Activated naive CD4-positive, alpha-beta T cell treated with anti-CD3 and anti-CD28 coated beads for 36 hours (primary cell): ENCODE measurements at regions not wholly inside any gene's neighbourhood (a gene's known extent, or its start where the extent isn't known, plus 50 kb on each side); places are given as distances from the start of the nearest gene placed in this dataset.
A peak's percentile ranks its signal among the peaks of the same experiment; 100 is the strongest.

Source experiments
- CTCF ChIA-PET: fragments of 350-600 bp; sonication (Branson Sonifier 250); formaldehyde crosslinking; loops from one replicate; lab custom pipeline; 2021; ENCODE audit warnings: antibody characterized with exemption; lab: Charles Lee
- DNase-seq: peaks from one replicate; pipeline ENCODE4 v3.0.0-alpha.2; 2020
- H3K27ac Mint-ChIP-seq: one replicate; pipeline ENCODE4 v1.8.0; 2021; ENCODE audit warnings: mild to moderate bottlenecking, mixed read lengths
- H3K27me3 Mint-ChIP-seq: one replicate; pipeline ENCODE4 v1.8.0; 2021; ENCODE audit warnings: low read depth, mixed read lengths
- H3K36me3 Mint-ChIP-seq: one replicate; pipeline ENCODE4 v1.8.0; 2021; ENCODE audit warnings: low read depth, mixed read lengths
- H3K4me1 Mint-ChIP-seq: one replicate; pipeline ENCODE4 v1.8.0; 2021; ENCODE audit warnings: low read depth, mixed read lengths
- H3K4me3 Mint-ChIP-seq: one replicate; pipeline ENCODE4 v1.8.0; 2021; ENCODE audit warnings: mild to moderate bottlenecking, moderate library complexity, mixed read lengths
- H3K9me3 Mint-ChIP-seq: one replicate; pipeline ENCODE4 v1.8.0; 2021; ENCODE audit warnings: mixed read lengths
- intact Hi-C: fragments of 100-400 bp; cut with micrococcal nuclease; formaldehyde crosslinking; loops from one replicate; pipeline ENCODE4 v1.15.1; 2023

DNA sequence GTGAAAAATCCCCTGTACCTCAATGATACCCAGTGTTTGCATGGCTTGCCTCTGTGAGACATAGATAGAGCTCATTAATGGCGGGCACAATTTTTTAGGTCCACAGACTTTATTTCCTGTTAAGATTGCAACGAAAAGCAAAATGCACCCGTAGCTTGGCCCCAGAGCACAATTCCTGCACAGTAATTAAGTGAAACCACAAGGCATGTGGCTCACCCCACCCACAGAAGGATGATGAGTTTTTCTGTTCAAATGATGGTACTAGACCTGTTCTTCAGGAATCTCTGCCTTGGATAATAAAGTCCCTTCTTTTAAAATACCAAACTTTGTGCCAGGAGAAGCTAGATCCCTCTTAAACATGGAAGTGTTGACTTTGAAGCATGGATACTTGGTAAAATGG lies 738.1 kb downstream of the QKI start:
- no peaks in the 10 kb centered on the region for H3K36me3 Mint-ChIP-seq
- DNase-seq, result no peak
- intact Hi-C loops, result no loop called here
- H3K4me3 Mint-ChIP-seq, result no peak overlapping the region
- H3K9me3 Mint-ChIP-seq, result peaks cover 1% of the 10 kb centered on the region
- CTCF ChIA-PET, result no interaction called here
- no peak overlapping the region for H3K27ac Mint-ChIP-seq
- no peaks in the 10 kb centered on the region for H3K4me1 Mint-ChIP-seq
- peaks cover 9% of the 10 kb centered on the region for H3K27me3 Mint-ChIP-seq

DNA sequence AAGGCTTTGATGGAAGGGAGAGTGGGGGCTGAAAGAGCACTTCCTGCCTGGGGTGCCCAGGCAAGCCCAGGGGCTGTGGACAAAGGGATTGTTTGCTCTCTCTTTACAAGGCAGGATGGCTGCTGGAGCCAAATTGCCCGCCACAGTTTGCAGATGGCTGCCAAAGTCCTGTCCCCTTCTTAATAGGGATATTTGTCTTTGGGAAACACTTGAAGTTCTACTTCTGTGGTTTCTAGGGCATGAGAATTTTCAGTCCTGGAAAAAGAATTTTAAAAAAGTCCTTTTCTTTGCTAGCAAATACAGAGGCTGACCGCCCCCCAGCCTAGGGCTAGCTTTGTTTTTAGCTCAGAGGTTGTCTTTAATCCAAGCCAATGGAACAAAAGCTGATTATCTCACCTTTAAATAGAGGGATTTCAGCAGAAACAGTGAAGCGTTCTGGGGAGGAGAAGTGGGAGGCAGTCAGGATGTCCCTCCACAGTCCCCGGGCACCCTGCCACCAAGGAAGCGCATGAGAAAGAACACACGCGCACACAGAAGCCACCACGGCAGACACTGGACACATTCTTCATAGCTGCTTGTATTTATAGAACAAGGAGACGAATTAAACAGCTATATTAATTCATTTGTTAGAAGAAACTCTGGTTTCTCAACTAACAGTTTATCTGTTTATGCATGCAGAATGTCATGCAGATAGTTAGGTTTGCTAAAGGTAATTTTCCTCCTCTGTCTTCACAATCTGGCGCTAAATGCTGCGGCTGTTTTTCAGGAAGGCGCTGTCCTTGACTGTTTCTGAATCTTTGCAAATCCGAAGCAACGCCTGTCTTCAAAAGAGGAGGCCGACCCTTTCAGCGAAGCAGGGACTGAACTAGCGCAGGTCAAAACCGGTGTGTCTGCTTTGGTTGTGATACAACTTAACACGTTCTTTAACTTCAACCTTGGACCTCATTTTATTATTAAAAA lies 736.9 kb downstream of the QKI start:
- Mint-ChIP-seq H3K9me3 (peaks cover 2% of the 10 kb centered on the region), H3K27me3 (peaks cover 9% of the 10 kb centered on the region), H3K36me3 (no peaks in the 10 kb centered on the region), H3K4me3 (no peak overlapping the region), H3K4me1 (no peaks in the 10 kb centered on the region), H3K27ac (peak overlapping the region; percentile 30)
- CTCF ChIA-PET, result no interaction called here
- DNase-seq, result no peak
- intact Hi-C loops, result no loop called here

DNA sequence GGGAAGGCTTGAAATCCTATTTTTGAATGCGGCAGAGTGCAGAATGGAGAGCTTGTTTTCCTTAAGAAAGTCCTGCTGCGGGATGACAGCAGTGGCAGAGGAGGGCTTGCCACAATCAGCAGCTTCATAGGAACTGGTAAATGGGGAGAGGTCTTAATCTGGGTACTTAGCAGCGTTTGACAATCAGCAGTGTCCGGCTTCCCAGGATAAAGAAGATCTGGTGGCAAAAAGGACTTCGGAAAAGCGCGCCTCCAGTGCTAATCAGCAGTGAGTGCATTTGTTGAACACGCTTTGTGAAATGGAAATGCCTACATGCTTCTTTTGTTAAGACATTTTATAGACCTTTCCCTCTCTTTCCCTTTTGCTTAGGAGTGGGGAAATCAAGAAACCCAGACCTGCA lies 735.7 kb downstream of the QKI start:
- Mint-ChIP-seq H3K27ac (no peak overlapping the region), H3K4me3 (no peak overlapping the region), H3K4me1 (no peaks in the 10 kb centered on the region), H3K27me3 (peaks cover 8% of the 10 kb centered on the region), H3K36me3 (no peaks in the 10 kb centered on the region), H3K9me3 (peaks cover 2% of the 10 kb centered on the region)
- CTCF ChIA-PET, result no interaction called here
- no peak for DNase-seq
- intact Hi-C loops, result no loop called here

DNA sequence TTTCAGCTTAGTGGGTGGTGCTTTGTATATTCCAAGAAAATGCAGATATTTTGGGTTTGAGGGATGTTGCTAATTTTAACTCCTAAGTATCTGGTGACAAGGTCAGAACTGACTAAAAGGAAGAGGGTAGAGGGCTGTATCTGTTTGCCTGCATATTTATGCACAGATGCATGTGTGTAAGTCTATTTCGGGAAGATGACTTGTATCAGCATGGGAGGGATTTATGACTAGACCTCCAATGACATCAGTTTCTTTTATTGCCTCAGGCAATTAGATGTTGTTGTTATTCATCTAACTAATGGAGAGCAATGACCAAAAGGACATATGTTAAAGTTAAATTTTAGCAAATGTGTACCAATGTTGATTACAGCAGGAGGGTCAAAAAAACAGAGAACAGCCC lies 734.3 kb downstream of the QKI start:
- intact Hi-C loops, result no loop called here
- no peak for DNase-seq
- no peak overlapping the region for H3K27ac Mint-ChIP-seq
- CTCF ChIA-PET, result no interaction called here
- no peaks in the 10 kb centered on the region for H3K27me3 Mint-ChIP-seq
- no peaks in the 10 kb centered on the region for H3K36me3 Mint-ChIP-seq
- peaks cover 4% of the 10 kb centered on the region for H3K9me3 Mint-ChIP-seq
- H3K4me3 Mint-ChIP-seq, result no peak overlapping the region
- H3K4me1 Mint-ChIP-seq, result no peaks in the 10 kb centered on the region

DNA sequence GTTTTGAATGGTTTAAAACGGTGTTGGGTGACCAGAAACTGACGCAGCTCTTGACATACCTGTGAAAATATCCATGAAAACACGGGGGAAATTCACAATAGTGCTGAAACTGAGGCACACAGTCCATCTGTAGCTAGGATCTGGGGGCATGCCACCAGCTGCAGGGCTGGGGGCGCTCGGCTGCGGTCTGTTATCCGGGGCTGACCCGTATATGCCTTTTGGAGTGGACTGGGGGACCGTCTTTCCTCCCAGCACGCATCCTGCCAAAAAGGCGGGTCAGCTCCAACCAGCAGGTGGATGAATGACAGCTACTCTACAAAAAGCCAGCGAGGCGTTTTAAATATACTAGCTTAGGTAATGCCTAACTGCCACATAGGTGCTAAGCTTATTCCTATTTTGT lies 729.8 kb downstream of the QKI start:
- no peaks in the 10 kb centered on the region for H3K27me3 Mint-ChIP-seq
- CTCF ChIA-PET, result no interaction called here

DNA sequence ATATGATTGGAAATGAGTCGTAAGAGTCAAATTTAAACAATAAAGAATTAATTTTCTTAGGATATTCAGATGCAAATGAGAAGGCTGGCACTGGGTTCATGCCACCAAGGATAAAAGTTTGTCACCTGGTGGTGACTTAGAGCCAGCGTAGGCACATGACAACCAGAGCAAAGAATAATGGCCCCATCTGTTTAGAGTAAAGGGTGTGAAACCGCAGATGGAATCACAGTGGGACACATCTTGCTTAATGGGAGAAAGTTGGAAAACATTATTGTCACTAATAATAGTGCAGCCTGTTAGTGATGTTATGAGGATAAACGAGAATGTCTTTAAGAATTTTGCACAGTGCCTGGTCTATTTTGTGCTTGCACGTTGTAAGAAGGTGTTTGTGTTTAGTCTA lies 727.8 kb downstream of the QKI start:
- Mint-ChIP-seq H3K4me3 (no peak overlapping the region), H3K36me3 (no peaks in the 10 kb centered on the region), H3K4me1 (no peaks in the 10 kb centered on the region), H3K27ac (no peak overlapping the region), H3K9me3 (peaks cover 2% of the 10 kb centered on the region), H3K27me3 (no peaks in the 10 kb centered on the region)
- no peak for DNase-seq
- CTCF ChIA-PET, result no interaction called here
- intact Hi-C loops, result no loop called here

More for the DNA sequence above, 729.8 kb downstream of the QKI start:
- Mint-ChIP-seq H3K36me3 (no peaks in the 10 kb centered on the region), H3K27ac (no peak overlapping the region), H3K4me3 (no peak overlapping the region), H3K9me3 (peaks cover 4% of the 10 kb centered on the region), H3K4me1 (no peaks in the 10 kb centered on the region)
- intact Hi-C loops, result no loop called here
- no peak for DNase-seq

DNA sequence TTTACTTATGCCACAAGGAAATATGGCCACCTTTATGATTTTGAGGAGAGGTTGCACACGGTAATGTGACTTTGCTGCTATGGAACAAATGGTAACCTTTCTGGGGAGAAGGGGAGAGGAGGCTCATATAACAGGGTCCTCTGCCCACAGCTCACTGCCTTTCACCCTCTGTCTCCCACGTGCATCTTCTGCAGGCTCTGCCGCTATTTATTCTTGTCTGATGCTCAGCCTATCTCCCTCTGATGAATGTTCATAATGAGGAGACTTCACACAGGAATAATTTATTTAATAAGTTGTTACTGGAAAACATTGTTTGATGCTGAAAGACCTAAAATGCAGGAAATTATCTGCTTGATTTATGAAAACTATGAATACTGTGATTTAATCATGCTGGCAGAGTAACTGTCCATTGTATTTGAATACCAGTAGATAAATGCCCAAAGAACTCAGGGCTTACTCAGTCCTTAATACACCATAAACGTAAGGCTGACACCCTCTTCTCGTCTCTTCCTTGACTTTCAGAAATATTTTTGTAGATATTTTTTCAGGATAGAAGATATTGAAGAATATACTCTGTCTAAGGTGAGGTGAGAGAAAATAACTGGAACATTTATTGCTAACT lies 721.1 kb downstream of the QKI start:
- CTCF ChIA-PET, result no interaction called here
- Mint-ChIP-seq H3K27me3 (no peaks in the 10 kb centered on the region), H3K4me3 (no peak overlapping the region), H3K36me3 (no peaks in the 10 kb centered on the region), H3K4me1 (no peaks in the 10 kb centered on the region), H3K9me3 (no peaks in the 10 kb centered on the region), H3K27ac (no peak overlapping the region)
- no peak for DNase-seq
- intact Hi-C loops, result no loop called here

DNA sequence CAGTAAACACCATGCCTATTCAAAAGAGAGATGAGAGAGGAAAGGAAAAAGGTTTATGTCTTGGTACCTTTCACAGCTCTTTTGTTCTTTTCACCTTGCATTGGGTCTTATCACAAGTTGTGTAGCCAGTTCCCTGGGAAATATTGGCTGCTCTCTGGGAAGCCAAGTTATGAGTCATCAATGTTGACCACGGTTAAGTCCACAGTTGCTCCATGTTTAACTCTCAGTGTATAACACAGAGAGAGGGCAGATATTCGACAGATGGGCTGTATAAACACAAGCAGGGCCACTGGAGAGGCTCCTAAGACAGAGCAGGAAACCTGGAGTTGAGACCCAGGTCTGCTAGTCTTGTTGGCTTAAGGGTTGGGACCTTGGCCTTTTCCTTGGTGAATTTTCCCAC lies 718.6 kb downstream of the QKI start:
- Mint-ChIP-seq H3K9me3 (no peaks in the 10 kb centered on the region), H3K36me3 (no peaks in the 10 kb centered on the region), H3K4me1 (no peaks in the 10 kb centered on the region), H3K27ac (no peak overlapping the region), H3K4me3 (no peak overlapping the region), H3K27me3 (no peaks in the 10 kb centered on the region)
- intact Hi-C loops, result no loop called here
- DNase-seq, result no peak
- CTCF ChIA-PET, result no interaction called here

DNA sequence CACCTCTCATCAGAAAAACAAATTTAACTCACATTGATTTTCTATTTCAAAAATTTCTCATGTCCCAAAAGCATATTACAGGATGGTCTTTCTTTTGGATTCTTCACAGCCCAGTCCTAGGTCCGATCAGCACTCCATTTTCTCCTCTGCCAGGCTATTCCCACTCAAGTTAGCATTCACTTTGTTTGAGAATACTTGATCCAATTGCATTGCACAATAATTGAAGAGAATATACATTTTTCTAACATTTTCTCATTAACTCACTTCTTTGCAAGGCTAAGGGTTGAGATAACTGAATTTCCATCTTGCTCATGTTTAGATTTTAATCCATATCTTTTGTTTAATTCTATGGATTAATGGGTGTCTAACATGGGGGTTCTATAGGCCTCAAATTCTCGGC lies 716.1 kb downstream of the QKI start:
- no peaks in the 10 kb centered on the region for H3K4me1 Mint-ChIP-seq
- CTCF ChIA-PET, result no interaction called here
- no peaks in the 10 kb centered on the region for H3K9me3 Mint-ChIP-seq
- H3K27me3 Mint-ChIP-seq, result peaks cover 3% of the 10 kb centered on the region
- H3K36me3 Mint-ChIP-seq, result no peaks in the 10 kb centered on the region
- intact Hi-C loops, result no loop called here
- no peak for DNase-seq
- H3K27ac Mint-ChIP-seq, result no peak overlapping the region
- H3K4me3 Mint-ChIP-seq, result no peak overlapping the region

DNA sequence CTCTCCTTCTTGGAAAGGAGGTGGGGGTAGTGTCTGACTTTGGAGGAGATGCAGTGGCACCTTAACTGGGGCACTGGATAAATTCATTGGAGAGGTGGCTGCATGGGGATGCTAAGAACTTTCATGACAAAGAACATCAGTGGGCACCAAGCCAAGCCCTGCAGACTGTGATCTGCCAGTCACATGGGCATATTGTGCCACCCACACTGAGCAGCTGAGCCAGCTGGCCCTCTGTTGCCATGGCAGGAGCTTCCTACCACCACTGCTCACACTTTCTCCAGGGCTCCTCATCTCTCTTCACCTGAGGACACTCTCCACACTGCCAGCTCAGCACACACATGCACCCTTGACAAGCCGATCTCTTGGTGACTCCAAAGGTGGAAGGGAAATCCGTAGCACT lies 715.6 kb downstream of the QKI start:
- Mint-ChIP-seq H3K27me3 (peaks cover 3% of the 10 kb centered on the region), H3K36me3 (no peaks in the 10 kb centered on the region), H3K27ac (no peak overlapping the region), H3K9me3 (no peaks in the 10 kb centered on the region), H3K4me1 (no peaks in the 10 kb centered on the region), H3K4me3 (no peak overlapping the region)
- CTCF ChIA-PET, result no interaction called here
- intact Hi-C loops, result no loop called here
- no peak for DNase-seq

DNA sequence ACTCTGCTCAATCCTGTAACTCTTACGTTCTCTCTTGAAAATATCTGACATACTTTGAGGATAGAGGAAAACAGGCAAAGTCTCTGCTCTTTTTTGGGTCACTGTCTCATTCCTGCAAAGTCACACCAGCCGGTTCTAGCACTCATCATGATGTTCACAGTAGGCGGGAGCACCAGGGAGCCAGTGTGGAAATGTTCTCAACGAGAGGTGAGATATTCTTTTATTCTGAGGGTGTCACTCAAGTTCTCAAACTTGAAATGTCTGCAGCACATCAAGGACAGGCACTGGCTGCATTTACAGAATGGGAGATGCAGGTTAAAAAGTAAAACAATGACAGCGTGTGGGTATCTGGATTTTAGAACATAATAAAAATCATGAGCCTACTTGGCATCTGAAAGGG lies 714.7 kb downstream of the QKI start:
- DNase-seq, result no peak
- no peak overlapping the region for H3K27ac Mint-ChIP-seq
- no peaks in the 10 kb centered on the region for H3K4me1 Mint-ChIP-seq
- intact Hi-C loops, result no loop called here
- no peaks in the 10 kb centered on the region for H3K36me3 Mint-ChIP-seq
- no peaks in the 10 kb centered on the region for H3K9me3 Mint-ChIP-seq
- CTCF ChIA-PET, result no interaction called here
- H3K4me3 Mint-ChIP-seq, result no peak overlapping the region
- H3K27me3 Mint-ChIP-seq, result peaks cover 3% of the 10 kb centered on the region

DNA sequence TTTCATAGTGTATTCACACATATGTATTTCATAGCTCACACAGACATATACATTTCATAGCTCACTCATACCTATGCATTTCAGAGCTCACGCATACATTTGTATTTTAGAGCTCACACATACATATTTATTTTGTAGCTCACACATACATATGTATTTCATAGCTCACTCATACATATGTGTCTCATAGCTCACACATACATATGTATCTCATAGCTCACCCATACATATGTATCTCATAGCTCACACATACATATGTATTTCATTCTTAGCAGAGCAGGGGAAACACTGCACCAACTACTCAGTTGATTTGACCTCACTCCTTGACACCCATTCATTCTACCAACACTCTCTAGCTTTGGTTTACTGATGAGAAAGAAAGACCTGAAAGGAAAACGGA lies 713.6 kb downstream of the QKI start:
- no peak for DNase-seq
- H3K36me3 Mint-ChIP-seq, result no peaks in the 10 kb centered on the region
- CTCF ChIA-PET, result no interaction called here
- no peaks in the 10 kb centered on the region for H3K4me1 Mint-ChIP-seq
- no peak overlapping the region for H3K27ac Mint-ChIP-seq
- H3K9me3 Mint-ChIP-seq, result no peaks in the 10 kb centered on the region
- peaks cover 3% of the 10 kb centered on the region for H3K27me3 Mint-ChIP-seq
- H3K4me3 Mint-ChIP-seq, result no peak overlapping the region
- intact Hi-C loops, result no loop called here

DNA sequence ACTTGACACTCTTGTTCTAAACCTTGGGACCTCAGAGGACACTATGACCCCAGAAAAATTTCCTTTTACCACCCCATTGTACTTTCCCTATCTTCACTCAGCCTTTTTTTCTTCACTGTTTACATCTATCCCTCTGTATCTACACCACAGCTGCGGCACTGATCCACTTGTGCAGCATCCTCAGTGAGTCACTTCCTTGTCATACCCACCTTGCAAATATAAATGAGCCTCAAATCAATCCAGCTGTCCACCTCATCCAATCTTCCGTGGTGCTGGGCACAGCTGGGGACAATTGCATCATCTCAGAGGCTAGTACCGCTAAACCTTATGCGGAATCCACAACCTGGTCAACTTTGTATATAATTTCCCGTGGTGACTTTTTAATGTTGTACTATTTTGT lies 710.5 kb downstream of the QKI start:
- CTCF ChIA-PET, result no interaction called here
- no peaks in the 10 kb centered on the region for H3K9me3 Mint-ChIP-seq
- no peaks in the 10 kb centered on the region for H3K4me1 Mint-ChIP-seq
- peaks cover 3% of the 10 kb centered on the region for H3K27me3 Mint-ChIP-seq
- DNase-seq, result no peak
- H3K4me3 Mint-ChIP-seq, result no peak overlapping the region
- H3K27ac Mint-ChIP-seq, result no peak overlapping the region
- intact Hi-C loops, result no loop called here
- no peaks in the 10 kb centered on the region for H3K36me3 Mint-ChIP-seq
